ENCODE measurements at regions not wholly inside any gene's neighbourhood (a gene's known extent, or its start where the extent isn't known, plus 50 kb on each side); places are given as distances from the start of the nearest gene placed in this dataset.

DNA sequence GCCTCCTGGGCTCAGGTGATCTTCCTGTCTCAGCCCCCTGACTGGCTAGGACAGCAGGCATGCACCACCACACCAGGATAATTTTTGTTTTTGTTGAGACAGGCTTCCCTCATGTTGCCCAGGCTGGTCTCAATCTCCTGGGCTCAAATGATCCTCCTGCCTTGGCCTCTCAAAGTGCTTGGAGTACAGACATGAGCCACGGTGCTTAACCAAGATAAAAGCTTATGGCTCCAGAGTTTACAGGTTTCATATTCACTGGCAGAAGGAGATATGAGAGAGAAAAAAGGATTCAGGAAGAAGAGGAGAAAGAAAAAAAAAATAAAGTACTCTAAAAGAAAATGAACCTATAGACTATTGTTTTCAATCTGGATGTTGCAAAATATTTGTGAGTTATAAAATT lies 748.8 kb upstream of the NCAM2 start:
- H3K4me3 Mint-ChIP-seq = no peak overlapping the region
- H3K9me3 Mint-ChIP-seq = no peaks in the 10 kb centered on the region
- H3K27ac ChIP-seq (ENCODE audit: low read depth, low read length) = no peak overlapping the region
- peaks cover 13% of the 10 kb centered on the region for H3K4me1 Mint-ChIP-seq
- no peak overlapping the region for H3K27ac Mint-ChIP-seq
- no peaks in the 10 kb centered on the region for H3K36me3 Mint-ChIP-seq (ENCODE audit: low read depth)
- H3K27me3 Mint-ChIP-seq (ENCODE audit: insufficient read depth) = no peaks in the 10 kb centered on the region
- H3K9me3 ChIP-seq (ENCODE audit: control insufficient read depth, low read length) = no peaks in the 10 kb centered on the region
- WGBS, 2 experiments (ENCODE audit: insufficient coverage in 1 of 2, insufficient read length in 1 of 2) = 82% methylated on average over 1 of the region's 1 CpG; no CpG with 5 or more reads in 1 of the 2 experiments
- no peak overlapping the region for H3K4me3 ChIP-seq (ENCODE audit: low read length)
- no peaks in the 10 kb centered on the region for H3K36me3 ChIP-seq (ENCODE audit: control insufficient read depth, insufficient read depth, low read length)
- H3K4me1 ChIP-seq (ENCODE audit: control insufficient read depth, insufficient read depth, low read length) = peaks cover 7% of the 10 kb centered on the region
- DNase-seq = no peak
- TF ChIP-seq, protein P1, sequence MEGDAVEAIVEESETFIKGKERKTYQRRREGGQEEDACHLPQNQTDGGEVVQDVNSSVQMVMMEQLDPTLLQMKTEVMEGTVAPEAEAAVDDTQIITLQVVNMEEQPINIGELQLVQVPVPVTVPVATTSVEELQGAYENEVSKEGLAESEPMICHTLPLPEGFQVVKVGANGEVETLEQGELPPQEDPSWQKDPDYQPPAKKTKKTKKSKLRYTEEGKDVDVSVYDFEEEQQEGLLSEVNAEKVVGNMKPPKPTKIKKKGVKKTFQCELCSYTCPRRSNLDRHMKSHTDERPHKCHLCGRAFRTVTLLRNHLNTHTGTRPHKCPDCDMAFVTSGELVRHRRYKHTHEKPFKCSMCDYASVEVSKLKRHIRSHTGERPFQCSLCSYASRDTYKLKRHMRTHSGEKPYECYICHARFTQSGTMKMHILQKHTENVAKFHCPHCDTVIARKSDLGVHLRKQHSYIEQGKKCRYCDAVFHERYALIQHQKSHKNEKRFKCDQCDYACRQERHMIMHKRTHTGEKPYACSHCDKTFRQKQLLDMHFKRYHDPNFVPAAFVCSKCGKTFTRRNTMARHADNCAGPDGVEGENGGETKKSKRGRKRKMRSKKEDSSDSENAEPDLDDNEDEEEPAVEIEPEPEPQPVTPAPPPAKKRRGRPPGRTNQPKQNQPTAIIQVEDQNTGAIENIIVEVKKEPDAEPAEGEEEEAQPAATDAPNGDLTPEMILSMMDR (conservative IDR thresholded peaks at IDR 0.05) = no peak
- H3K9ac ChIP-seq (ENCODE audit: extremely low read depth, low read length, poor library complexity, severe bottlenecking) = no peak overlapping the region
- no peaks in the 10 kb centered on the region for H3K27me3 ChIP-seq (ENCODE audit: control insufficient read depth, insufficient read depth, low read length, poor library complexity, severe bottlenecking)

DNA sequence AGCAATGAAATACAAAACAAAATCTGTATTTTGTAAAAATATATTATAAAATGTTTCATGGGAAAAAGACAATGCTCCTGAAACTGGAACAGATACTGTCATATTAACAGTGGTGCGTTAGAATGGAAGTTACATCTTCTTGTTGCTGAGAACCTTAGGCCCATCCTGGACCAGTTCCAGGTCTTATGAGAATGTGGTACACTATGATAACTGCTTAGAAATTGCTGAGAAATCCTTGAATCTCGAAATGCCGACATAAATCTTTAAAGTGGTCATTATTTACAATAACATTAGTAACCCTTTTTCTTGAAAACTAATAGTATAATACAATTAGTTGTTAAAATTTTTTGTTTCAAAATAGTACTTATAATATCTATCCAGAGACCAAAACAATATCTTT lies 747.9 kb upstream of the NCAM2 start:
- no peak overlapping the region for H3K27ac Mint-ChIP-seq
- H3K4me3 Mint-ChIP-seq = no peak overlapping the region
- H3K4me3 ChIP-seq (ENCODE audit: low read length) = no peak overlapping the region
- H3K27me3 ChIP-seq (ENCODE audit: control insufficient read depth, insufficient read depth, low read length, poor library complexity, severe bottlenecking) = no peaks in the 10 kb centered on the region
- WGBS, 2 experiments (ENCODE audit: insufficient coverage in 1 of 2, insufficient read length in 1 of 2) = 80 to 98% methylated on average over 1 of the region's 3 CpGs
- H3K4me1 ChIP-seq (ENCODE audit: control insufficient read depth, insufficient read depth, low read length) = peaks cover 7% of the 10 kb centered on the region
- no peak overlapping the region for H3K9ac ChIP-seq (ENCODE audit: extremely low read depth, low read length, poor library complexity, severe bottlenecking)
- peaks cover 13% of the 10 kb centered on the region for H3K4me1 Mint-ChIP-seq
- H3K9me3 ChIP-seq (ENCODE audit: control insufficient read depth, low read length) = no peaks in the 10 kb centered on the region
- TF ChIP-seq, protein P1 (conservative IDR thresholded peaks at IDR 0.05) = no peak
- H3K27ac ChIP-seq (ENCODE audit: low read depth, low read length) = no peak overlapping the region
- H3K9me3 Mint-ChIP-seq = no peaks in the 10 kb centered on the region
- H3K27me3 Mint-ChIP-seq (ENCODE audit: insufficient read depth) = no peaks in the 10 kb centered on the region
- DNase-seq = no peak
- H3K36me3 ChIP-seq (ENCODE audit: control insufficient read depth, insufficient read depth, low read length) = no peaks in the 10 kb centered on the region
- H3K36me3 Mint-ChIP-seq (ENCODE audit: low read depth) = no peaks in the 10 kb centered on the region

DNA sequence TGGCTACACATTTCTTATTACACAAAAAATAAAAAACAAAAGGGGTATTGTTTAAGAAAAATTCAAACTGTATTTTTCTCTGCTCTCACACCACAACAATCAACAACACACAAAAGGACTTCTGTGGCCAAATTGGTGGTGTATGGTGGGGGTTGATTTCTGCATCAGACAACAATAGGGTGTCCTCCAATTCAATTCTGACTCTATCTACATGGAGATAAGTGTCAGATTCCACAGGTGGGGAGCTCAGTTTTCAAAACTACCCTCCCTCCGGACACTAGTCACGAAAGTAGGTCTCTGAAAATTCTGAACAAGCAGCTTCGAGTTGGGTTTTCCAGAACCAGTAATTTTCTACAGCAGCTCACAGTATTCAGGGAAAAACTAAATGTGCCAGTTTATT lies 744.9 kb upstream of the NCAM2 start:
- Mint-ChIP-seq H3K27ac (no peak overlapping the region), H3K36me3 (ENCODE audit: low read depth) (no peaks in the 10 kb centered on the region), H3K9me3 (no peaks in the 10 kb centered on the region), H3K27me3 (ENCODE audit: insufficient read depth) (no peaks in the 10 kb centered on the region), H3K4me3 (no peak overlapping the region), H3K4me1 (peaks cover 28% of the 10 kb centered on the region)
- 92% methylated on average over 3 of the region's 3 CpGs for WGBS, 2 experiments (ENCODE audit: insufficient coverage in 1 of 2, insufficient read length in 1 of 2)
- H3K4me3 ChIP-seq (ENCODE audit: low read length) = no peak overlapping the region
- no peaks in the 10 kb centered on the region for H3K9me3 ChIP-seq (ENCODE audit: control insufficient read depth, low read length)
- H3K36me3 ChIP-seq (ENCODE audit: control insufficient read depth, insufficient read depth, low read length) = no peaks in the 10 kb centered on the region
- DNase-seq = no peak
- TF ChIP-seq, protein P1 (conservative IDR thresholded peaks at IDR 0.05) = no peak
- H3K9ac ChIP-seq (ENCODE audit: extremely low read depth, low read length, poor library complexity, severe bottlenecking) = no peak overlapping the region
- no peaks in the 10 kb centered on the region for H3K27me3 ChIP-seq (ENCODE audit: control insufficient read depth, insufficient read depth, low read length, poor library complexity, severe bottlenecking)
- H3K27ac ChIP-seq (ENCODE audit: low read depth, low read length) = no peak overlapping the region
- peaks cover 11% of the 10 kb centered on the region for H3K4me1 ChIP-seq (ENCODE audit: control insufficient read depth, insufficient read depth, low read length)

Data from endodermal cell (in vitro differentiated cells).